ENCODE measurements at regions not wholly inside any gene's neighbourhood (a gene's known extent, or its start where the extent isn't known, plus 50 kb on each side); places are given as distances from the start of the nearest gene placed in this dataset.

DNA sequence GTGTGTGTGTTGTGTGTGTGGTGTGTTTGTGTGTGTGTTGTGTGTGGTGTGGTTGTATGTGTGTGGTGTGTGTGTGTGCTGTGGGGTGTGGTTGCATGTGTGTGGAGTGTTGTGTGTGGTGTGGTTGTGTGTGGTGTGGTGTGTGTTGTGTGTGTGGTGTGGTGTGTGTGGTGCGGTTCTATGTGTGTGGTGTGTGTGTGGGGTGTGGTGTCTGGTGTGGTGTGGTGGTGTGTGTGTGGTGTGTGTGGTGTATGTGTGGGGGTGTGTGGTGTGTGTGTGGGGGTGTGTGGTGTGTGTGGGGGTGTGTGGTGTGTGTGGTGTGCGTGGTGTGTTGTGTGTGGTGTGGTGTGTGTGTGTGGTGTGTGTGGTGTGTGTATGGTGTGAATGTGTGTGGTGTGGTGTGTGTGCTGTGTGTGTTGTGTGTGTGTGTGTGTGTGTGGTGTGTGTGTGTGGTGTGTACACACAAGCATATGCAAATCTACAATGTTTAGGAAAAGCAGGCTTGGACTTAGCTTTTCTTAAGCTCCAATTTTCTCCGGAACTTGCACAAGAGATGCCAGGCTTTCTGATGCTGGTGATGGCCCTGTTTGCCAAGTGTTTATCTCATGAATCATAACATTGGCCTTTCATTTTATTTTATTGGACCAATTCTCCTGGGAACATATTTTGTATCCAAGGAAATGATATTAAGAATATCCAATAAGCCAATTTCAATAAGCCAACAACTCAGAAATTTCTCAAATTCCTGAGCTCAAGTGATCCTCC lies 148.7 kb downstream of the SPATA18 start:
- H3K9me3 ChIP-seq (replicated peaks; ENCODE audit: control insufficient read depth, insufficient read depth, low read depth, low read length) = no peaks in the 10 kb centered on the region
- no peaks in the 10 kb centered on the region for H3K36me3 ChIP-seq (ENCODE audit: control insufficient read depth, insufficient read depth, low read length)
- POLR2A ChIA-PET = interaction anchor here (0.6 kb wide), 1 partner anchor 144 kb away, joined by 5 read pairs; no protein-coding TSS in a partner anchor
- intact Hi-C loops (cut with micrococcal nuclease) = no loop called here
- no peaks in the 10 kb centered on the region for H3K4me1 ChIP-seq (replicated peaks in 1 of 2; ENCODE audit: control insufficient read depth in 2 of 2, insufficient read depth in 2 of 2, low read length in 2 of 2)
- H3K4me3 ChIP-seq = no peak overlapping the region
- H3K79me2 ChIP-seq (ENCODE audit: control insufficient read depth, insufficient read depth, low read length) = no peaks in the 10 kb centered on the region
- H3K9ac ChIP-seq (ENCODE audit: insufficient read depth in 1 of 2, low read depth in 2 of 2, low read length in 2 of 2) = no peak overlapping the region
- no peak for ATAC-seq
- H2AFZ ChIP-seq (ENCODE audit: low read depth, low read length) = no peak overlapping the region
- no peaks in the 10 kb centered on the region for H4K20me1 ChIP-seq (replicated peaks; ENCODE audit: control insufficient read depth, insufficient read depth, low read length)
- in situ Hi-C loops (cut with MboI) = no loop called here
- no peak overlapping the region for H3K27ac ChIP-seq (ENCODE audit: extremely low read depth, low read depth, low read length)
- H3K4me2 ChIP-seq (ENCODE audit: insufficient read depth, low read length) = no peak overlapping the region
- no peak for DNase-seq (ENCODE audit: extremely low read depth in 1 of 4, low spot score in 3 of 4)
- no peak for TF ChIP-seq FOXJ2 (tag; IDR thresholded peaks at IDR 0.05)
- no peak for TF ChIP-seq ZFPM2 (CRISPR knock-in tag; IDR thresholded peaks at IDR 0.05)
- TF ChIP-seq, protein P1, sequence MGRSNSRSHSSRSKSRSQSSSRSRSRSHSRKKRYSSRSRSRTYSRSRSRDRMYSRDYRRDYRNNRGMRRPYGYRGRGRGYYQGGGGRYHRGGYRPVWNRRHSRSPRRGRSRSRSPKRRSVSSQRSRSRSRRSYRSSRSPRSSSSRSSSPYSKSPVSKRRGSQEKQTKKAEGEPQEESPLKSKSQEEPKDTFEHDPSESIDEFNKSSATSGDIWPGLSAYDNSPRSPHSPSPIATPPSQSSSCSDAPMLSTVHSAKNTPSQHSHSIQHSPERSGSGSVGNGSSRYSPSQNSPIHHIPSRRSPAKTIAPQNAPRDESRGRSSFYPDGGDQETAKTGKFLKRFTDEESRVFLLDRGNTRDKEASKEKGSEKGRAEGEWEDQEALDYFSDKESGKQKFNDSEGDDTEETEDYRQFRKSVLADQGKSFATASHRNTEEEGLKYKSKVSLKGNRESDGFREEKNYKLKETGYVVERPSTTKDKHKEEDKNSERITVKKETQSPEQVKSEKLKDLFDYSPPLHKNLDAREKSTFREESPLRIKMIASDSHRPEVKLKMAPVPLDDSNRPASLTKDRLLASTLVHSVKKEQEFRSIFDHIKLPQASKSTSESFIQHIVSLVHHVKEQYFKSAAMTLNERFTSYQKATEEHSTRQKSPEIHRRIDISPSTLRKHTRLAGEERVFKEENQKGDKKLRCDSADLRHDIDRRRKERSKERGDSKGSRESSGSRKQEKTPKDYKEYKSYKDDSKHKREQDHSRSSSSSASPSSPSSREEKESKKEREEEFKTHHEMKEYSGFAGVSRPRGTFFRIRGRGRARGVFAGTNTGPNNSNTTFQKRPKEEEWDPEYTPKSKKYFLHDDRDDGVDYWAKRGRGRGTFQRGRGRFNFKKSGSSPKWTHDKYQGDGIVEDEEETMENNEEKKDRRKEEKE (IDR thresholded peaks at IDR 0.05; ENCODE audit: borderline replicate concordance in 1 of 2, control insufficient read depth in 1 of 2, low read depth in 2 of 2, low read length in 1 of 2) = no peak
- TF ChIP-seq, protein P2, sequence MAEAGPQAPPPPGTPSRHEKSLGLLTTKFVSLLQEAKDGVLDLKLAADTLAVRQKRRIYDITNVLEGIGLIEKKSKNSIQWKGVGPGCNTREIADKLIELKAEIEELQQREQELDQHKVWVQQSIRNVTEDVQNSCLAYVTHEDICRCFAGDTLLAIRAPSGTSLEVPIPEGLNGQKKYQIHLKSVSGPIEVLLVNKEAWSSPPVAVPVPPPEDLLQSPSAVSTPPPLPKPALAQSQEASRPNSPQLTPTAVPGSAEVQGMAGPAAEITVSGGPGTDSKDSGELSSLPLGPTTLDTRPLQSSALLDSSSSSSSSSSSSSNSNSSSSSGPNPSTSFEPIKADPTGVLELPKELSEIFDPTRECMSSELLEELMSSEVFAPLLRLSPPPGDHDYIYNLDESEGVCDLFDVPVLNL (CRISPR knock-in tag; IDR thresholded peaks at IDR 0.05; ENCODE audit: low read depth) = no peak
- no peak for TF ChIP-seq PURB (CRISPR knock-in tag; IDR thresholded peaks at IDR 0.05; ENCODE audit: low read depth)
- TF ChIP-seq NR3C1 (CRISPR knock-in tag; IDR thresholded peaks at IDR 0.05) = no peak
- no peak for TF ChIP-seq SUPT5H (IDR thresholded peaks at IDR 0.05)
- TF ChIP-seq, protein P3, sequence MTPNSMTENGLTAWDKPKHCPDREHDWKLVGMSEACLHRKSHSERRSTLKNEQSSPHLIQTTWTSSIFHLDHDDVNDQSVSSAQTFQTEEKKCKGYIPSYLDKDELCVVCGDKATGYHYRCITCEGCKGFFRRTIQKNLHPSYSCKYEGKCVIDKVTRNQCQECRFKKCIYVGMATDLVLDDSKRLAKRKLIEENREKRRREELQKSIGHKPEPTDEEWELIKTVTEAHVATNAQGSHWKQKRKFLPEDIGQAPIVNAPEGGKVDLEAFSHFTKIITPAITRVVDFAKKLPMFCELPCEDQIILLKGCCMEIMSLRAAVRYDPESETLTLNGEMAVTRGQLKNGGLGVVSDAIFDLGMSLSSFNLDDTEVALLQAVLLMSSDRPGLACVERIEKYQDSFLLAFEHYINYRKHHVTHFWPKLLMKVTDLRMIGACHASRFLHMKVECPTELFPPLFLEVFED (CRISPR knock-in tag; conservative IDR thresholded peaks at IDR 0.05) = no peak
- no peak for TF ChIP-seq ETV6 (IDR thresholded peaks at IDR 0.05; ENCODE audit: borderline replicate concordance in 1 of 2, low read depth in 2 of 2, low read length in 1 of 2)
- no peak for TF ChIP-seq ETV6 (CRISPR knock-in tag; IDR thresholded peaks at IDR 0.05; ENCODE audit: borderline replicate concordance)
- TF ChIP-seq, protein P4, sequence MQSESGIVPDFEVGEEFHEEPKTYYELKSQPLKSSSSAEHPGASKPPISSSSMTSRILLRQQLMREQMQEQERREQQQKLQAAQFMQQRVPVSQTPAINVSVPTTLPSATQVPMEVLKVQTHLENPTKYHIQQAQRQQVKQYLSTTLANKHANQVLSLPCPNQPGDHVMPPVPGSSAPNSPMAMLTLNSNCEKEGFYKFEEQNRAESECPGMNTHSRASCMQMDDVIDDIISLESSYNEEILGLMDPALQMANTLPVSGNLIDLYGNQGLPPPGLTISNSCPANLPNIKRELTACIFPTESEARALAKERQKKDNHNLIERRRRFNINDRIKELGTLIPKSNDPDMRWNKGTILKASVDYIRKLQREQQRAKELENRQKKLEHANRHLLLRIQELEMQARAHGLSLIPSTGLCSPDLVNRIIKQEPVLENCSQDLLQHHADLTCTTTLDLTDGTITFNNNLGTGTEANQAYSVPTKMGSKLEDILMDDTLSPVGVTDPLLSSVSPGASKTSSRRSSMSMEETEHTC (IDR thresholded peaks at IDR 0.05) = no peak
- no peaks in the 10 kb centered on the region for H3K9me1 ChIP-seq (ENCODE audit: control insufficient read depth, insufficient read depth, low read length)
- peak; percentile 68 for FAIRE-seq
- CTCF ChIA-PET (ENCODE audit: low intra/inter-chr PET ratio) = no interaction called here
- H3K27me3 ChIP-seq (ENCODE audit: control insufficient read depth in 2 of 2, insufficient read depth in 2 of 2, low read length in 2 of 2) = no peaks in the 10 kb centered on the region
- WGBS (ENCODE audit: insufficient coverage, low coverage, missing lambda C conversion rate) = 13% methylated on average over 3 of the region's 3 CpGs
- no TSS peak for BruUV-seq (replicated peaks)
